ENCODE measurements at regions not wholly inside any gene's neighbourhood (a gene's known extent, or its start where the extent isn't known, plus 50 kb on each side); places are given as distances from the start of the nearest gene placed in this dataset.

DNA sequence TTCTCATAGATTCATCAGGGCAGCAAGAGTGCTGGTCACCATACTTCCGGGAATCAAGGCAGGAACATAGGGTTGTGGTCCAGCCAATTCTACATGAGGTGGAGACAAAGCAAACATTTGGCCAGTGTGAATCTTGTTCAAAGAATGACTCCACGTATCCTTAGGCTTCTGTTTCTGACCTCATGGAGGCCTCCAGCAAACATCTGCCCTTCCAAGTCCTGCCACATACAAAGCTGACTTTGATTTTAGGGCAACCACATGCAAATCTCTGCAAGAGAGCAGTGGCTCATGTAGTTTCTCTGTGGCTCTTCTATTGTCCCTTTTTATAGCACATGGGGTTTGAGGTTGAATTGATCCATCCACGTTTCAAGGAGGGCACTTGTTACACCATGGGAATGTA lies 132.1 kb upstream of the MMADHC start:
- no peak overlapping the region for H3K27ac ChIP-seq
- TF ChIP-seq, protein P1, sequence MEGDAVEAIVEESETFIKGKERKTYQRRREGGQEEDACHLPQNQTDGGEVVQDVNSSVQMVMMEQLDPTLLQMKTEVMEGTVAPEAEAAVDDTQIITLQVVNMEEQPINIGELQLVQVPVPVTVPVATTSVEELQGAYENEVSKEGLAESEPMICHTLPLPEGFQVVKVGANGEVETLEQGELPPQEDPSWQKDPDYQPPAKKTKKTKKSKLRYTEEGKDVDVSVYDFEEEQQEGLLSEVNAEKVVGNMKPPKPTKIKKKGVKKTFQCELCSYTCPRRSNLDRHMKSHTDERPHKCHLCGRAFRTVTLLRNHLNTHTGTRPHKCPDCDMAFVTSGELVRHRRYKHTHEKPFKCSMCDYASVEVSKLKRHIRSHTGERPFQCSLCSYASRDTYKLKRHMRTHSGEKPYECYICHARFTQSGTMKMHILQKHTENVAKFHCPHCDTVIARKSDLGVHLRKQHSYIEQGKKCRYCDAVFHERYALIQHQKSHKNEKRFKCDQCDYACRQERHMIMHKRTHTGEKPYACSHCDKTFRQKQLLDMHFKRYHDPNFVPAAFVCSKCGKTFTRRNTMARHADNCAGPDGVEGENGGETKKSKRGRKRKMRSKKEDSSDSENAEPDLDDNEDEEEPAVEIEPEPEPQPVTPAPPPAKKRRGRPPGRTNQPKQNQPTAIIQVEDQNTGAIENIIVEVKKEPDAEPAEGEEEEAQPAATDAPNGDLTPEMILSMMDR (IDR thresholded peaks at IDR 0.05) = no peak
- no peak for TF ChIP-seq ZFX (IDR thresholded peaks at IDR 0.05; ENCODE audit: borderline replicate concordance)

DNA sequence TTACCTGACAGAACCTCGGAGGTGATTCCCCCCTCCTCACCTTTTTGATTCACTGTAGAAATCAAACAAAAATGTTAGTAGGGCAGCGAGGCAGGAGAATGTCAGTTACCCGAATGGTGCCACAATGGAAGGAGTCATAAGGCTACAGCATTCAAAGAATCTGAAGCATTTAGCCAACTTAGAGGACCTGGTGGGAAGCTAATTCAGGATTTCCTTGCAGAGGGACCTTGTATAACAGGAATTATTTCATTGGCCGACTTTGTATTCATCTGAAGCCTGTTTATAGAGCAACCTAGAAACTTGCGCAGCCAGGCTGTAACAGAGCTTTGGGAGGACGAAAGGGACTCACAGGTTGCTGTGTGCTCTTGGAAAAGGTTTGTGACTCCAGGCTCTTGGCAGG lies 129.1 kb upstream of the MMADHC start:
- no peak overlapping the region for H3K27ac ChIP-seq
- TF ChIP-seq, protein P1 (IDR thresholded peaks at IDR 0.05) = no peak
- TF ChIP-seq ZFX (IDR thresholded peaks at IDR 0.05; ENCODE audit: borderline replicate concordance) = no peak

DNA sequence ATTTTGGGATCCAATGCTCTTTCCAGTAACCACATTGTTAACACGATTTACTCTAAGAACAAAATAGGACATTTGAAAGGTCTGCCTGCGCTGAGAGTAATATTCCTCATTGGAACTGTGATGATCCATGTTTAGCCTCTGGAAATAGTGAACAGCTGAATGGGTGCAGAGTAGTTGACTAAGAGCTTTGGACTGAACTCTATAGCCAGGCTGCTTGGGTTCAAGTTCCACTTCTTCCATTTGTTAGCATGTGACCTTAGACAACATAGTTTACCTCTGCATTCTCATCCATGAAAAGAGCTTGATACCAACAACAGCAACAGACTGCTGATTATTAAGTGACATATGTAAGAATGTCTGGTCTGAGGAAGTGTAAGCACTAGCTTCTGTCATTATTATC lies 128.3 kb upstream of the MMADHC start:
- H3K27ac ChIP-seq = no peak overlapping the region
- TF ChIP-seq ZFX (IDR thresholded peaks at IDR 0.05; ENCODE audit: borderline replicate concordance) = no peak
- TF ChIP-seq, protein P1 (IDR thresholded peaks at IDR 0.05) = no peak

DNA sequence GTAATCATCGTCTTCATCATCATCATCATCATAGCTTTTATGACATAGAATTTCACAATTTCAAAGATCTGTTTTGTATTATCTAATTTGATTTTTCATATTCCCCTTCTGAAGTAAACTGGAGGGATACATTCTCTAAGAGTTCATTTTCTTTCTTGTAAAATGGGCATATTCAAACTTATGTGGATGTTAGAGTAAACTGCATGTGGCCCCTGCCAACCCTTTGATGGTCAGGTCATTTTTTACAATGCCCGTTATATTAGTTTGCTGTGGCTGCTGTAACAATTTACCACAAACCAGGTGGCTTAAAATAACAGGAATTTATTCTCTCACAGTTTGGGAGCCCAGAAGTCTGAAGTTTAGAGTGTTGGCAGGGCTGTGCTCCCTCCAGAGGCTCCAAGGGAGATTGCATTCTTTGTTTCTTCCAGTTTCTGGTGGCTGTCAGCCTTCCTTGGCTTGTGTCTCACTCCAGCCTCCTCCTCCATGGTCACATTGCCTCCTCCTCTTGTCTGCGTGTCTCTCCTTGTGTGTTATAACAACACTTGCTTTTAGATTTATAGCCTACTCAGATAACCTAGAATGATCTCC lies 127.5 kb upstream of the MMADHC start:
- no peak for TF ChIP-seq ZFX (IDR thresholded peaks at IDR 0.05; ENCODE audit: borderline replicate concordance)
- TF ChIP-seq, protein P1 (IDR thresholded peaks at IDR 0.05) = peak; percentile 46
- no peak overlapping the region for H3K27ac ChIP-seq

DNA sequence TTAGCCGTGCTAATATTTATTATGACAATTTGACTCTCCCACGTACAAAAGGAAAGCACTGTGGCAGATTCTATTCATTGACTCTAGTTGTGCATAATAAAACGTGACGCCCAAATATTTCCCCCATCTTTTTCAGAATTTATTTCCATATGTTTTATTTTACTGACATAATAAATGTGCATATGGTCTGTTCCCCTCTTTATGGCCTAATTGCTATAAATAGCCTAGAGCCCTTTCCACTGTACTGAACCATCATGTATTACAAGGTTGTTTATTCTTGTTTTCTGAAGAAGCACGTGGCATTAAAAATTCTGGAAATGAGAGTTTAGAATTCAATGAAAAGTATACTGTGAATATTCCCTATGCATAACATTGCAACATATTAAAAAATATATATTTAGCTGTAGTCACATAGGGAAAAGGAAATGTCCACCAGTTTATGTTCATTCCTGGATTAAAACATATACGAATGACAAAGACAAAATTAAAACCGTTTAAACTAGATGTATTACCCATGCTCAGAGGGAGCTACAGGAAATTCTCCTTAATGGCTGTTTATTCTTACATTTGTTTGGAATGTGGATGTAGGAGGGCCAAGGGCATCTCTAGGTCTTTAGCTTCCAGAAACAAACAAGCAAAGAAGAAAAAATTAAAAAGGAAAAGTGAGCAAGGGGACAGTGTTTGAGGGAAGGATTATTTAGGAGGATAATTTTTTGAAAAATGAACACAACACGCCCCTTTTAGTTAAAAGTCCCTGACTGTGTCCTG lies 122.1 kb upstream of the MMADHC start:
- H3K27ac ChIP-seq = no peak overlapping the region
- TF ChIP-seq, protein P1 (IDR thresholded peaks at IDR 0.05) = no peak
- no peak for TF ChIP-seq ZFX (IDR thresholded peaks at IDR 0.05; ENCODE audit: borderline replicate concordance)

DNA sequence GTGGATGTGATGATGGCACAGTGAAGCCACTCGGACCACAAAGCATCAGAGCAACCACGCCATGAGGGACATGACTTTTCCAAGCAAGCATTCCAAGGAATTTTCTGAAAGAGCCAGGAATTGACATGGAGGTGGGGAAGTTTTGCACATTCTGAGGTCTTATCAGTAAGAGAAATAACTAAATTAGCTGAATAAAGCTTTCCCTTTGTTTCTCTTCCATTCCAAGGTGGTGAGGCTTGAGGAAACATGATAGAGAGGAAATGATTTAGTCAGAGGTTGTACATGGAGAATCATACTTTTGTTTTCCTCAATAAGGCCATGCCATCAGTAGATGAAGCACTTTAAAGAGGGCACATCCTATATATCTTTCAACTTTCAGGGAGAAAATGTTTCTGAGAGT lies 115.7 kb upstream of the MMADHC start:
- TF ChIP-seq ZFX (IDR thresholded peaks at IDR 0.05; ENCODE audit: borderline replicate concordance) = no peak
- TF ChIP-seq, protein P1 (IDR thresholded peaks at IDR 0.05) = no peak
- H3K27ac ChIP-seq = no peak overlapping the region

DNA sequence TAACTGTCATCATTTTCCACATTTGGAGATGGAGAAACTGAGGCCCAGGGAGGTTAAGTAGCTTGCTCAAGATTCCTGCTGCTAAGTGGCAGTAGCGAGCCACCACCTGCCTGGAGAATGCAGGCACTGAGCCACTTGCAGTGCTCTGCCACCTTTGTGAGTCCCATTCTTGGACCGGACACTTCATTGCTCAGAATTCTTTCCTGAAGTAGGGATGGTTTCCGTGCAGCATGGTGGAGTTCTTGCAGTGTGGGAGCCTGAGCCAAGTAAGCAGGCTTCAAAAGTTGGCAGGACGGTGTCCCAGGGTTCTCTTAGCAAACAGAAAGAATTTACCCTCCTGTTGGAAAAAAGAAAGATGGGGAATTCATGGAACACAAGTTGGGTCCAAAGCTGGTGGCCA lies 115.0 kb upstream of the MMADHC start:
- no peak overlapping the region for H3K27ac ChIP-seq
- TF ChIP-seq, protein P1 (IDR thresholded peaks at IDR 0.05) = no peak
- no peak for TF ChIP-seq ZFX (IDR thresholded peaks at IDR 0.05; ENCODE audit: borderline replicate concordance)
